ENCODE measurements at regions not wholly inside any gene's neighbourhood (a gene's known extent, or its start where the extent isn't known, plus 50 kb on each side); places are given as distances from the start of the nearest gene placed in this dataset.
A peak's percentile ranks its signal among the peaks of the same experiment; 100 is the strongest.
"Not testable (repeated sequence)": the region's sequence is repeated elsewhere in the genome, so short reads cannot be mapped to it uniquely, and the experiment has no call there.

- DNase-seq = no peak
Measured at GRCh38 chr6:153373869-153374268, 242.8 kb upstream of the RGS17 start.

- DNase-seq = no peak
Measured at GRCh38 chr6:153368131-153368530, 237.0 kb upstream of the RGS17 start.

- no peak for DNase-seq
Measured at GRCh38 chr6:153367021-153367420, 235.9 kb upstream of the RGS17 start.

GRCh38 chr6:153357391-153357790, 226.3 kb upstream of the RGS17 start:
- no peak for DNase-seq

GRCh38 chr6:153340568-153340967, 209.5 kb upstream of the RGS17 start:
- DNase-seq = no peak

- DNase-seq = no peak
Measured at GRCh38 chr6:153334121-153334520, 203.0 kb upstream of the RGS17 start.

GRCh38 chr6:153331221-153331620, 200.1 kb upstream of the RGS17 start:
- DNase-seq = not testable (repeated sequence)

- no peak for DNase-seq
Measured at GRCh38 chr6:153328194-153328593, 197.1 kb upstream of the RGS17 start.

GRCh38 chr6:153325661-153326060, 194.6 kb upstream of the RGS17 start:
- DNase-seq = no peak

- peak; percentile 60 for DNase-seq
Measured at GRCh38 chr6:153312634-153313033, 181.6 kb upstream of the RGS17 start.

- DNase-seq = no peak
Measured at GRCh38 chr6:153309651-153310050, 178.6 kb upstream of the RGS17 start.

GRCh38 chr6:153302133-153302532, 171.1 kb upstream of the RGS17 start:
- DNase-seq = no peak

GRCh38 chr6:153301602-153302001, 170.5 kb upstream of the RGS17 start:
- no peak for DNase-seq

- not testable (repeated sequence) for DNase-seq
Measured at GRCh38 chr6:153282456-153282855, 151.4 kb upstream of the RGS17 start.

GRCh38 chr6:153275997-153276396, 144.9 kb upstream of the RGS17 start:
- DNase-seq = no peak

GRCh38 chr6:153272201-153272980, 141.3 kb upstream of the RGS17 start:
- DNase-seq = no peak

GRCh38 chr6:153263489-153263888, 132.4 kb upstream of the RGS17 start:
- no peak for DNase-seq

GRCh38 chr6:153251326-153251725, 120.2 kb upstream of the RGS17 start:
- no peak for DNase-seq

- no peak for DNase-seq
Measured at GRCh38 chr6:153237670-153238069, 106.6 kb upstream of the RGS17 start.

GRCh38 chr6:153231048-153231646, 100.1 kb upstream of the RGS17 start:
- peak; percentile 60 for DNase-seq

GRCh38 chr6:153218184-153218792, 87.2 kb upstream of the RGS17 start:
- DNase-seq = no peak

GRCh38 chr6:153216789-153217188, 85.7 kb upstream of the RGS17 start:
- no peak for DNase-seq

- DNase-seq = no peak
Measured at GRCh38 chr6:153215242-153215641, 84.2 kb upstream of the RGS17 start.

GRCh38 chr6:153214436-153214835, 83.4 kb upstream of the RGS17 start:
- no peak for DNase-seq
